Suprapubic skin (tissue), 4 donors: ENCODE measurements at regions not wholly inside any gene's neighbourhood (a gene's known extent, or its start where the extent isn't known, plus 50 kb on each side); places are given as distances from the start of the nearest gene placed in this dataset.

ENCODE experiments used
- DNase-seq, 2 donors: peaks; one replicate each; pipeline ENCODE4 v3.0.0-alpha.2; 2019; ENCODE audit warnings: low spot score in 2 of 2
- H3K27ac ChIP-seq: fragments of 200-600 bp; sonication (generic); one replicate; pipeline ENCODE4 v1.5.1; 2019
- H3K27me3 ChIP-seq: fragments of 200-600 bp; sonication (generic); one replicate; pipeline ENCODE4 v1.5.1; 2019
- H3K36me3 ChIP-seq: fragments of 200-600 bp; sonication (generic); one replicate; pipeline ENCODE4 v1.5.1; 2019
- H3K4me1 ChIP-seq: fragments of 200-600 bp; sonication (generic); one replicate; pipeline ENCODE4 v1.5.1; 2019
- H3K4me3 ChIP-seq: fragments of 200-600 bp; sonication (generic); one replicate; pipeline ENCODE4 v1.5.1; 2019; ENCODE audit warnings: mild to moderate bottlenecking
- H3K9me3 ChIP-seq: fragments of 200-600 bp; sonication (generic); one replicate; pipeline ENCODE4 v1.5.1; 2019
- CTCF ChIP-seq, 2 donors: fragments of 200-600 bp in 1 of 2; fragments of 450-650 bp in 1 of 2; sonication (generic) in 1 of 2; IDR thresholded peaks; one replicate each; pipeline ENCODE4 v1.5.1; 2016 to 2019; ENCODE audit warnings: antibody characterized with exemption in 2 of 2, mild to moderate bottlenecking in 1 of 2, moderate library complexity in 1 of 2
- EP300 ChIP-seq: sonication (generic); formaldehyde crosslinking; IDR thresholded peaks from one replicate; pipeline ENCODE4 v1.6.1; 2017; ENCODE audit warnings: antibody characterized with exemption
- POLR2A ChIP-seq, 2 donors: fragments of 450-650 bp; IDR thresholded peaks; one replicate each; pipeline ENCODE4 v1.6.1; 2017; ENCODE audit warnings: antibody characterized with exemption in 2 of 2, mild to moderate bottlenecking in 2 of 2, moderate library complexity in 2 of 2
- POLR2AphosphoS5 ChIP-seq, 3 donors: sonication (generic); formaldehyde crosslinking; IDR thresholded peaks; one replicate each; pipeline ENCODE4 v1.6.1; 2017; ENCODE audit warnings: antibody characterized with exemption in 3 of 3
- WGBS: methylation state at CpG from one replicate; pipeline ENCODE4 v1.1.5; 2018; 5-methylcytosine and 5-hydroxymethylcytosine counted together

- DNase-seq, result no peak
- Histone ChIP-seq H3K4me3 (no peak overlapping the region), H3K27ac (peak overlapping the region; percentile 12), H3K27me3 (no peaks in the 10 kb centered on the region), H3K4me1 (peaks cover 21% of the 10 kb centered on the region), H3K9me3 (no peaks in the 10 kb centered on the region), H3K36me3 (no peaks in the 10 kb centered on the region)
- no peak for TF ChIP-seq CTCF (IDR thresholded peaks at IDR 0.05)
- TF ChIP-seq POLR2A (IDR thresholded peaks at IDR 0.05), result no peak
- TF ChIP-seq POLR2AphosphoS5 (IDR thresholded peaks at IDR 0.05), result no peak
- no peak for TF ChIP-seq EP300
- 81% methylated on average over 2 of the region's 2 CpGs for WGBS
Observed at GRCh38 chr2:151042964-151043363, 218.7 kb downstream of the RBM43 start.

- DNase-seq, result no peak
- TF ChIP-seq EP300 (no peak), POLR2A (IDR thresholded peaks at IDR 0.05) (no peak), CTCF (IDR thresholded peaks at IDR 0.05) (no peak), POLR2AphosphoS5 (IDR thresholded peaks at IDR 0.05) (no peak)
- peak overlapping the region; percentile 24 for H3K27ac ChIP-seq
- H3K4me1 ChIP-seq, result peaks cover 21% of the 10 kb centered on the region
- WGBS, result 38% methylated on average over 3 of the region's 3 CpGs
- H3K36me3 ChIP-seq, result no peaks in the 10 kb centered on the region
- H3K4me3 ChIP-seq, result no peak overlapping the region
- no peaks in the 10 kb centered on the region for H3K9me3 ChIP-seq
- no peaks in the 10 kb centered on the region for H3K27me3 ChIP-seq
Observed at GRCh38 chr2:151040039-151040438, 221.6 kb downstream of the RBM43 start.

- 85% methylated on average over 6 of the region's 6 CpGs for WGBS
- no peak for DNase-seq
- no peak overlapping the region for H3K27ac ChIP-seq
- no peaks in the 10 kb centered on the region for H3K9me3 ChIP-seq
- TF ChIP-seq POLR2A (IDR thresholded peaks at IDR 0.05) (no peak), POLR2AphosphoS5 (IDR thresholded peaks at IDR 0.05) (no peak), CTCF (IDR thresholded peaks at IDR 0.05) (no peak), EP300 (no peak)
- no peaks in the 10 kb centered on the region for H3K36me3 ChIP-seq
- no peaks in the 10 kb centered on the region for H3K27me3 ChIP-seq
- H3K4me1 ChIP-seq, result peaks cover 26% of the 10 kb centered on the region
- no peak overlapping the region for H3K4me3 ChIP-seq
Observed at GRCh38 chr2:151038516-151038915, 223.1 kb downstream of the RBM43 start.

GRCh38 chr2:151037434-151037833, 224.2 kb downstream of the RBM43 start:
- H3K36me3 ChIP-seq, result no peaks in the 10 kb centered on the region
- DNase-seq, result no peak
- no peak overlapping the region for H3K27ac ChIP-seq
- H3K27me3 ChIP-seq, result no peaks in the 10 kb centered on the region
- TF ChIP-seq EP300, result no peak
- no peak for TF ChIP-seq POLR2A (IDR thresholded peaks at IDR 0.05)
- no peak for TF ChIP-seq POLR2AphosphoS5 (IDR thresholded peaks at IDR 0.05)
- TF ChIP-seq CTCF (IDR thresholded peaks at IDR 0.05), result no peak
- WGBS, result 78% methylated on average over 4 of the region's 4 CpGs
- peaks cover 25% of the 10 kb centered on the region for H3K4me1 ChIP-seq
- no peaks in the 10 kb centered on the region for H3K9me3 ChIP-seq
- H3K4me3 ChIP-seq, result no peak overlapping the region

- Histone ChIP-seq H3K27ac (no peak overlapping the region), H3K4me1 (peaks cover 17% of the 10 kb centered on the region), H3K27me3 (no peaks in the 10 kb centered on the region), H3K9me3 (no peaks in the 10 kb centered on the region), H3K36me3 (no peaks in the 10 kb centered on the region), H3K4me3 (no peak overlapping the region)
- no peak for DNase-seq
- WGBS, result 26% methylated on average over 4 of the region's 4 CpGs
- TF ChIP-seq EP300 (no peak), POLR2A (IDR thresholded peaks at IDR 0.05) (no peak)
Observed at GRCh38 chr2:151033271-151034248, 228.1 kb downstream of the RBM43 start.
